SK-N-SH treated with all-trans-retinoic acid at 6 μM for 48 hours (cell line): ENCODE measurements at regions not wholly inside any gene's neighbourhood (a gene's known extent, or its start where the extent isn't known, plus 50 kb on each side); places are given as distances from the start of the nearest gene placed in this dataset.

Source experiments
- ATAC-seq: fragments of 200-7000 bp; cut with Tn5 transposase; 3 replicates; pipeline ENCODE4 v1.9.1; 2020; ENCODE audit warnings: mild to moderate bottlenecking, moderate library complexity
- ARNTL ChIP-seq: fragments of 450-650 bp; formaldehyde crosslinking; IDR thresholded peaks from 2 replicates; pipeline ENCODE4 v1.5.0; 2020; ENCODE audit warnings: low read depth, mild to moderate bottlenecking, moderate library complexity, borderline replicate concordance
- BACH2 ChIP-seq: fragments of 250-450 bp; sonication (Bioruptor Pico); IDR thresholded peaks from 2 replicates; pipeline ENCODE4 v1.9.0; 2021; ENCODE audit warnings: mild to moderate bottlenecking, borderline replicate concordance
- CSDC2 ChIP-seq: fragments of 250-450 bp; sonication (Bioruptor Pico); IDR thresholded peaks from 2 replicates; pipeline ENCODE4 v1.5.0; 2020; ENCODE audit warnings: mild to moderate bottlenecking, moderate library complexity
- ESRRG ChIP-seq: fragments of 250-450 bp; sonication (Bioruptor Pico); IDR thresholded peaks from 2 replicates; pipeline ENCODE4 v1.6.1; 2021; ENCODE audit warnings: mild to moderate bottlenecking
- GLIS3 ChIP-seq: fragments of 250-450 bp; sonication (Bioruptor Pico); IDR thresholded peaks from 2 replicates; pipeline ENCODE4 v1.5.0; 2020; ENCODE audit warnings: mild to moderate bottlenecking, moderate library complexity
- POU6F1 ChIP-seq: fragments of 250-450 bp; sonication (Bioruptor Pico); IDR thresholded peaks from 2 replicates; pipeline ENCODE4 v1.8.0; 2021; ENCODE audit warnings: low read depth, mild to moderate bottlenecking, moderate library complexity, borderline replicate concordance
- RARB ChIP-seq: fragments of 250-450 bp; sonication (Bioruptor Pico); IDR thresholded peaks from 2 replicates; pipeline ENCODE4 v1.8.0; 2021; ENCODE audit warnings: mild to moderate bottlenecking, moderate library complexity
- SNAI2 ChIP-seq: fragments of 250-450 bp; sonication (Bioruptor Pico); IDR thresholded peaks from 2 replicates; pipeline ENCODE4 v1.5.0; 2020; ENCODE audit warnings: mild to moderate bottlenecking, moderate library complexity
- TOX ChIP-seq: fragments of 250-450 bp; sonication (Bioruptor Pico); IDR thresholded peaks from 2 replicates; pipeline ENCODE4 v1.8.0; 2021; ENCODE audit warnings: mild to moderate bottlenecking, moderate library complexity, borderline replicate concordance
- ZC3H10 ChIP-seq: fragments of 250-450 bp; sonication (Bioruptor Pico); IDR thresholded peaks from 2 replicates; pipeline ENCODE4 v1.5.1; 2021; ENCODE audit warnings: mild to moderate bottlenecking, moderate library complexity
- ZFP3 ChIP-seq: fragments of 250-450 bp; sonication (Bioruptor Pico); IDR thresholded peaks from 2 replicates; pipeline ENCODE4 v1.5.0; 2020; ENCODE audit warnings: mild to moderate bottlenecking, moderate library complexity
- ZFP30 ChIP-seq: fragments of 450-650 bp; formaldehyde crosslinking; IDR thresholded peaks from 2 replicates; pipeline ENCODE4 v1.5.0; 2022; ENCODE audit warnings: mild to moderate bottlenecking, moderate library complexity
- ZNF565 ChIP-seq: fragments of 450-650 bp; formaldehyde crosslinking; conservative IDR thresholded peaks from 2 replicates; pipeline ENCODE4 v1.5.0; 2020; ENCODE audit warnings: low read depth, mild to moderate bottlenecking, moderate library complexity
- ZNF70 ChIP-seq: fragments of 450-650 bp; formaldehyde crosslinking; IDR thresholded peaks from 2 replicates; pipeline ENCODE4 v1.5.0; 2020; ENCODE audit warnings: mild to moderate bottlenecking, moderate library complexity
- TF ChIP-seq, protein P1 (sequence below): fragments of 250-450 bp; sonication (Bioruptor Pico); IDR thresholded peaks from 2 replicates; pipeline ENCODE4 v1.5.0; 2020; ENCODE audit warnings: mild to moderate bottlenecking, moderate library complexity
- TF ChIP-seq, protein P2 (sequence below): fragments of 250-450 bp; sonication (Bioruptor Pico); IDR thresholded peaks from 2 replicates; pipeline ENCODE4 v1.5.1; 2021; ENCODE audit warnings: mild to moderate bottlenecking, moderate library complexity
- TF ChIP-seq, protein P3 (sequence below): fragments of 250-450 bp; sonication (Bioruptor Pico); IDR thresholded peaks from 2 replicates; pipeline ENCODE4 v1.8.0; 2020; ENCODE audit warnings: mild to moderate bottlenecking, moderate library complexity, borderline replicate concordance

DNA sequence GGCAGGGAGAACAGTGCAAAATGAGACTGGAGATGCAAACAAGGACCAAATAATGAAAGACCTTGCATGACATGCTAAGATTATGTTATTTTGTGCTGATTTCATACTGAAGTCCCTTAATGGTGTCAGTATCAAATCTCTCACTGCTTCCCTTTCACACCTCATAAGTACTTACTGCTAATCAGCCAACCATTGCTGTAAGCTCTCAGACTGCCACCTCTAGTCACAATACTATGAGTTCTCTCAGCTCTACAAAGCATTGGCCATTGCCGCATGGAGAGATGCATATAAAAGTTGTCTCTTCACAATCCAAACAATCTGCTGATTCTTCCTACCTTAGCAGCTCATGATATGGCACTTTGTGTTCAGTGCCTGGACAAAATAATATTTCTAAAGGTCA lies 375.4 kb downstream of the LTN1 start:
- ATAC-seq = no peak
- TF ChIP-seq ZNF565 (CRISPR knock-in tag) (no peak), POU6F1 (CRISPR knock-in tag) (no peak), TOX (CRISPR knock-in tag) (no peak), BACH2 (CRISPR knock-in tag) (no peak)
- TF ChIP-seq, protein P1, sequence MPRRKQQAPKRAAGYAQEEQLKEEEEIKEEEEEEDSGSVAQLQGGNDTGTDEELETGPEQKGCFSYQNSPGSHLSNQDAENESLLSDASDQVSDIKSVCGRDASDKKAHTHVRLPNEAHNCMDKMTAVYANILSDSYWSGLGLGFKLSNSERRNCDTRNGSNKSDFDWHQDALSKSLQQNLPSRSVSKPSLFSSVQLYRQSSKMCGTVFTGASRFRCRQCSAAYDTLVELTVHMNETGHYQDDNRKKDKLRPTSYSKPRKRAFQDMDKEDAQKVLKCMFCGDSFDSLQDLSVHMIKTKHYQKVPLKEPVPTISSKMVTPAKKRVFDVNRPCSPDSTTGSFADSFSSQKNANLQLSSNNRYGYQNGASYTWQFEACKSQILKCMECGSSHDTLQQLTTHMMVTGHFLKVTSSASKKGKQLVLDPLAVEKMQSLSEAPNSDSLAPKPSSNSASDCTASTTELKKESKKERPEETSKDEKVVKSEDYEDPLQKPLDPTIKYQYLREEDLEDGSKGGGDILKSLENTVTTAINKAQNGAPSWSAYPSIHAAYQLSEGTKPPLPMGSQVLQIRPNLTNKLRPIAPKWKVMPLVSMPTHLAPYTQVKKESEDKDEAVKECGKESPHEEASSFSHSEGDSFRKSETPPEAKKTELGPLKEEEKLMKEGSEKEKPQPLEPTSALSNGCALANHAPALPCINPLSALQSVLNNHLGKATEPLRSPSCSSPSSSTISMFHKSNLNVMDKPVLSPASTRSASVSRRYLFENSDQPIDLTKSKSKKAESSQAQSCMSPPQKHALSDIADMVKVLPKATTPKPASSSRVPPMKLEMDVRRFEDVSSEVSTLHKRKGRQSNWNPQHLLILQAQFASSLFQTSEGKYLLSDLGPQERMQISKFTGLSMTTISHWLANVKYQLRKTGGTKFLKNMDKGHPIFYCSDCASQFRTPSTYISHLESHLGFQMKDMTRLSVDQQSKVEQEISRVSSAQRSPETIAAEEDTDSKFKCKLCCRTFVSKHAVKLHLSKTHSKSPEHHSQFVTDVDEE = no peak
- TF ChIP-seq, protein P2, sequence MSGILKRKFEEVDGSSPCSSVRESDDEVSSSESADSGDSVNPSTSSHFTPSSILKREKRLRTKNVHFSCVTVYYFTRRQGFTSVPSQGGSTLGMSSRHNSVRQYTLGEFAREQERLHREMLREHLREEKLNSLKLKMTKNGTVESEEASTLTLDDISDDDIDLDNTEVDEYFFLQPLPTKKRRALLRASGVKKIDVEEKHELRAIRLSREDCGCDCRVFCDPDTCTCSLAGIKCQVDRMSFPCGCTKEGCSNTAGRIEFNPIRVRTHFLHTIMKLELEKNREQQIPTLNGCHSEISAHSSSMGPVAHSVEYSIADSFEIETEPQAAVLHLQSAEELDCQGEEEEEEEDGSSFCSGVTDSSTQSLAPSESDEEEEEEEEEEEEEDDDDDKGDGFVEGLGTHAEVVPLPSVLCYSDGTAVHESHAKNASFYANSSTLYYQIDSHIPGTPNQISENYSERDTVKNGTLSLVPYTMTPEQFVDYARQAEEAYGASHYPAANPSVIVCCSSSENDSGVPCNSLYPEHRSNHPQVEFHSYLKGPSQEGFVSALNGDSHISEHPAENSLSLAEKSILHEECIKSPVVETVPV (CRISPR knock-in tag) = no peak

- ATAC-seq = peak; percentile 88
- TF ChIP-seq, protein P3, sequence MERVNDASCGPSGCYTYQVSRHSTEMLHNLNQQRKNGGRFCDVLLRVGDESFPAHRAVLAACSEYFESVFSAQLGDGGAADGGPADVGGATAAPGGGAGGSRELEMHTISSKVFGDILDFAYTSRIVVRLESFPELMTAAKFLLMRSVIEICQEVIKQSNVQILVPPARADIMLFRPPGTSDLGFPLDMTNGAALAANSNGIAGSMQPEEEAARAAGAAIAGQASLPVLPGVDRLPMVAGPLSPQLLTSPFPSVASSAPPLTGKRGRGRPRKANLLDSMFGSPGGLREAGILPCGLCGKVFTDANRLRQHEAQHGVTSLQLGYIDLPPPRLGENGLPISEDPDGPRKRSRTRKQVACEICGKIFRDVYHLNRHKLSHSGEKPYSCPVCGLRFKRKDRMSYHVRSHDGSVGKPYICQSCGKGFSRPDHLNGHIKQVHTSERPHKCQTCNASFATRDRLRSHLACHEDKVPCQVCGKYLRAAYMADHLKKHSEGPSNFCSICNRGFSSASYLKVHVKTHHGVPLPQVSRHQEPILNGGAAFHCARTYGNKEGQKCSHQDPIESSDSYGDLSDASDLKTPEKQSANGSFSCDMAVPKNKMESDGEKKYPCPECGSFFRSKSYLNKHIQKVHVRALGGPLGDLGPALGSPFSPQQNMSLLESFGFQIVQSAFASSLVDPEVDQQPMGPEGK (CRISPR knock-in tag) = peak; percentile 70; the same call in 1 of the 2 replicates
- TF ChIP-seq ZC3H10 (0 out of 2 replicates have a peak, but pooled peaks have one; percentile 26), ESRRG (CRISPR knock-in tag) (no peak)
These were observed 377.4 kb downstream of the LTN1 start for GRCh38 chr21:28615276-28615675.

DNA sequence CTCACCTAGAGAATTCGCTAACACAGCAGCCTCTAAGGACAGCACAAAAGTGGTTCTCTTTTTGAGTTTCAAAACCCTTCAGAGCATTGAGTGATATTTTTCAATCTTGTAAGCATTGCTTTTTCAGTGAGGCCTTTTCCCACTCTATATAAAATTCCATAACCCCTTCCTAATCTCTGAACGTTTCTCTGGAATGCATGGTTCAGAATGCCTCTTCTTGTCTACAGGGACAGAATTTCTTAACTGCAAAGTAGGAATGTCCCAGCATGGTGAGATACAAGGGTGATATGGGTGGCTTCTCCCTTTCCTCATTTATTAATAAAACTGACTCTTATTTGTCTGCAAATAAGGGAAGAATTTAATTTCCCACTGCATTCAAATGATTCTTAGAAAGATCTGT lies 377.9 kb downstream of the LTN1 start:
- TF ChIP-seq ZFP30 (CRISPR knock-in tag) = no peak
- TF ChIP-seq ZFP3 (CRISPR knock-in tag) = no peak
- TF ChIP-seq, protein P3 (CRISPR knock-in tag) = no peak
- TF ChIP-seq, protein P1 = no peak
- TF ChIP-seq BACH2 (CRISPR knock-in tag) = no peak
- TF ChIP-seq ARNTL (CRISPR knock-in tag) = no peak
- TF ChIP-seq RARB = no peak
- no peak for TF ChIP-seq GLIS3 (CRISPR knock-in tag)
- no peak for TF ChIP-seq SNAI2 (CRISPR knock-in tag)
- no peak for TF ChIP-seq ZNF565 (CRISPR knock-in tag)
- TF ChIP-seq, protein P2 (CRISPR knock-in tag) = no peak
- no peak for TF ChIP-seq ZNF70
- no peak for TF ChIP-seq CSDC2 (CRISPR knock-in tag)
- TF ChIP-seq ESRRG (CRISPR knock-in tag) = no peak
- peak; percentile 67 for ATAC-seq
